Testis (tissue), 2 donors: ENCODE measurements at regions not wholly inside any gene's neighbourhood (a gene's known extent, or its start where the extent isn't known, plus 50 kb on each side); places are given as distances from the start of the nearest gene placed in this dataset.

ENCODE experiments used
- DNase-seq: peaks from one replicate; pipeline ENCODE4 v3.0.0-alpha.2; 2019
- H3K27ac ChIP-seq, 2 donors: fragments of 200-600 bp; sonication (generic); one replicate each; pipeline ENCODE4 v1.5.1; 2019
- H3K27me3 ChIP-seq: fragments of 200-600 bp; sonication (generic); one replicate; pipeline ENCODE4 v1.5.1; 2019
- H3K36me3 ChIP-seq: fragments of 200-600 bp; sonication (generic); one replicate; pipeline ENCODE4 v1.5.1; 2017; ENCODE audit warnings: low read depth; ENCODE audit errors: missing control alignments
- H3K4me1 ChIP-seq: fragments of 200-600 bp; sonication (generic); one replicate; pipeline ENCODE4 v1.5.1; 2019
- H3K4me3 ChIP-seq, 2 donors: fragments of 200-600 bp; sonication (generic); one replicate each; pipeline ENCODE4 v1.5.1; 2017 to 2019
- H3K9me3 ChIP-seq: fragments of 200-600 bp; sonication (generic); one replicate; pipeline ENCODE4 v1.5.1; 2017
- CTCF ChIP-seq, 3 experiments: fragments of 450-650 bp in 2 of 3; fragments of 200-600 bp in 1 of 3; sonication (generic) in 1 of 3; IDR thresholded peaks; one replicate each; pipeline ENCODE4 v1.5.1; 2016 to 2019; ENCODE audit warnings: antibody characterized with exemption in 3 of 3, mild to moderate bottlenecking in 2 of 3, moderate library complexity in 1 of 3
- POLR2A ChIP-seq: fragments of 450-650 bp; IDR thresholded peaks from one replicate; pipeline ENCODE4 v1.6.1; 2017; ENCODE audit warnings: antibody characterized with exemption, mild to moderate bottlenecking, moderate library complexity
- WGBS, 2 donors: methylation state at CpG; one replicate each; pipeline ENCODE4 v1.1.5; 2018; 5-methylcytosine and 5-hydroxymethylcytosine counted together
- intact Hi-C: fragments of 100-400 bp; cut with DNase I; formaldehyde crosslinking; loops from one replicate; pipeline ENCODE4 v1.15.1; 2023; ENCODE audit warnings: low total_unique reads

DNA sequence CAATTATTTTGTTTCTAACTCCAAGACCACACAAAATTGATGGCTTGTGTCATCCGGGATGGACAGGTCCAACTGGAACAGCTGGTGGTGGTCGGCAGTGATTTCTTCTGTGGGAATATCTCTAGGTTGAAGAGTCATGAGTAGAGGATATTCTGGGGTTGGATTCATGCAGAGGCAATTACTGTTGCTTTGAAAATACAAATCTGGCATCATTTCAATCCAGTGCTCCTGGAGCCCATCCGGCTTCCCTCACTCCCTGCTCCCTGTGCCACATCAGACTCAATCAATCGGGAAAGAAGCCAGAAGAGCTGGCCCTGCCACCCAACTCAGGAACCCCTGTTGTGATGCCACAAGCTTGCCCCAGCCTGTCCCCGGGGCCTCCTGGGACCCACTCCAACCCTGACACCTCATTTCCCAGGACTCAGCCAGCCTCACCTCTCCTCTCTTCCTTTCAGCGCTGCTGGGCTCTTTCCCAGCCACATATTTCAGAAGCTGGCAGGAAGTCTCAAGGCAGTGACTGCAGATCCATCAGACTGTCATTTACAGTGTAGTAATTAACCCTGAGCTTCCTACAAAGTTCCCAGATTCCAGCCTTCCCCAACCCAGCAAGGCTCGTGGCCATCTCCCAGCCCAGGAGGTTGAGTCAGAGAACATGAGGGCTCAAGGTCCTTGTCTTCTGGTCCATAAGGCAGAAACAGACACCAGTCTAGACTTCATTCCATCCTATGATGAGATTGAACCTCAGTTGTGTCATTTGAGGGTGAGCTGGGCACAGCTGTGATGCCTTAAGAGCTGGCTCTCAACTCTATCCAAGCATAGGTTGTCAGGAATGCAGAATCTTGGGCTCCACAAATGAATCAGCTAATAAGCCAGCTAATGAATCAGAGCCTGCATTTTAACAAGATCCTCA is 114.0 kb downstream of the FAM174B start:
- 69 to 75% methylated on average over 7 of the region's 7 CpGs for WGBS, 2 donors
- intact Hi-C loops: no loop called here
- no peak for DNase-seq
- Histone ChIP-seq H3K27ac (no peak overlapping the region), H3K27me3 (no peaks in the 10 kb centered on the region), H3K4me1 (no peaks in the 10 kb centered on the region), H3K36me3 (no peaks in the 10 kb centered on the region), H3K9me3 (no peaks in the 10 kb centered on the region), H3K4me3 (no peak overlapping the region)
- TF ChIP-seq POLR2A (no peak), CTCF (IDR thresholded peaks at IDR 0.05) (no peak)

- Histone ChIP-seq H3K4me3 (no peak overlapping the region), H3K4me1 (no peaks in the 10 kb centered on the region), H3K27me3 (no peaks in the 10 kb centered on the region), H3K27ac (no peak overlapping the region), H3K36me3 (no peaks in the 10 kb centered on the region), H3K9me3 (no peaks in the 10 kb centered on the region)
- intact Hi-C loops: no loop called here
- WGBS, 2 donors: 71 to 77% methylated on average over 3 of the region's 3 CpGs
- TF ChIP-seq CTCF (IDR thresholded peaks at IDR 0.05) (no peak), POLR2A (no peak)
- DNase-seq: no peak
These were observed 117.5 kb downstream of the FAM174B start for GRCh38 chr15:92538115-92538514.

- no peak for DNase-seq
- H3K36me3 ChIP-seq: no peaks in the 10 kb centered on the region
- no peaks in the 10 kb centered on the region for H3K4me1 ChIP-seq
- H3K9me3 ChIP-seq: no peaks in the 10 kb centered on the region
- intact Hi-C loops: no loop called here
- H3K4me3 ChIP-seq: no peak overlapping the region
- no peak for TF ChIP-seq POLR2A
- no peak for TF ChIP-seq CTCF (IDR thresholded peaks at IDR 0.05)
- H3K27me3 ChIP-seq: no peaks in the 10 kb centered on the region
- H3K27ac ChIP-seq: no peak overlapping the region
- WGBS, 2 donors: 68 to 83% methylated on average over 2 of the region's 2 CpGs
These were observed 122.3 kb downstream of the FAM174B start for GRCh38 chr15:92533298-92533697.

DNA sequence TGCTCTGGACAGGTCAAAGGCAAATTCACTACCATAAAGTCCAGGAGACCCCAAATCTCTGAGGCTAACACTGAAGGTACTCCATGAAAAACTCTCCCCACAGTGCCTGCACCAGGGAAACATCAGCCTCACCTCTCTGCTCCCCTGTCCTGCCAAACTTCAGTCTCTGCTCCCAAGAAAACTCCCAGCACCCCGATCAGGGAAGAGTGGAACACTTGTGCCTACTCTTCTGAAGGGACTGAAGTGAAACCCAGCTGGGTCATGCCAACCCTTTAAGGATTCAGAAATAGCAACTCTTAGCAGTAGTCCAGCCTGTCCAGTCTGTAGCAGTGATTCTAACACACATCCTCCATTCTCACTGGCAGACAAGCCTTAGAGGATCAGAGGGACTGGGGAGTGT is 124.2 kb downstream of the FAM174B start:
- no peak overlapping the region for H3K4me3 ChIP-seq
- 18 to 52% methylated on average over 1 of the region's 1 CpG for WGBS, 2 donors
- no peaks in the 10 kb centered on the region for H3K9me3 ChIP-seq
- TF ChIP-seq POLR2A (no peak), CTCF (IDR thresholded peaks at IDR 0.05) (no peak)
- intact Hi-C loops: no loop called here
- no peaks in the 10 kb centered on the region for H3K27me3 ChIP-seq
- H3K27ac ChIP-seq: no peak overlapping the region
- no peaks in the 10 kb centered on the region for H3K36me3 ChIP-seq
- H3K4me1 ChIP-seq: peaks cover 7% of the 10 kb centered on the region
- no peak for DNase-seq

DNA sequence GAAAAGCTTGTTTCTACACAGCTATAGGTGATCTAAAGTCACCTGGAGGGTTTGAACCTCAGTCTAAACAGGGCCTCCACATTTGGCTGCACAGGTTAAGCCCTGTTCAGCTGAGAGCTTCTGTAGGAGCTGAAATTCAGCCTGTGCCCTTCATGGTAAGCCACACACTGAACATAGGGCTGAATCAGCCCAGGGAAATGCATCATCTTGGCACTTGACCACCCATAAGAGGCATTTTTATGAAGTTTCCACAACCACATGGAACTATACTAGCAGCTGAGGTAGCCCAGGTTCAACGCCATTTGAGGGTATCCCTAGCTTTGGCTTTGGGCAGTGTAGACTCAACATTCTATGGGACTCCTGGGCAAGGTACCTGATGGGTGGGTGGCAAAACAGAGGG is 126.8 kb downstream of the FAM174B start:
- no peaks in the 10 kb centered on the region for H3K27me3 ChIP-seq
- DNase-seq: no peak
- H3K36me3 ChIP-seq: no peaks in the 10 kb centered on the region
- H3K27ac ChIP-seq: no peak overlapping the region
- no peaks in the 10 kb centered on the region for H3K9me3 ChIP-seq
- peaks cover 7% of the 10 kb centered on the region for H3K4me1 ChIP-seq
- H3K4me3 ChIP-seq: no peak overlapping the region
- WGBS, 2 donors: 91 to 100% methylated on average over 1 of the region's 1 CpG
- TF ChIP-seq POLR2A (no peak), CTCF (IDR thresholded peaks at IDR 0.05) (no peak)
- intact Hi-C loops: loop anchor here (10.0 kb wide), 2 partner anchors 96 to 186 kb away; no protein-coding TSS in a partner anchor
